ENCODE measurements at regions not wholly inside any gene's neighbourhood (a gene's known extent, or its start where the extent isn't known, plus 50 kb on each side); places are given as distances from the start of the nearest gene placed in this dataset.
"Not testable (repeated sequence)": the region's sequence is repeated elsewhere in the genome, so short reads cannot be mapped to it uniquely, and the experiment has no call there.

GRCh38 chr12:67046062-67046461, 223.1 kb upstream of the CAND1 start:
- no peak for DNase-seq

- DNase-seq = no peak
These were observed 221.5 kb upstream of the CAND1 start for GRCh38 chr12:67047634-67048033.

- no peak for DNase-seq
These were observed 220.8 kb upstream of the CAND1 start for GRCh38 chr12:67048371-67048770.

- not testable (repeated sequence) for DNase-seq
These were observed 220.0 kb upstream of the CAND1 start for GRCh38 chr12:67049199-67049598.

- peak; percentile 72 for DNase-seq
These were observed 216.2 kb upstream of the CAND1 start for GRCh38 chr12:67052981-67053380.

- DNase-seq = no peak
These were observed 212.8 kb upstream of the CAND1 start for GRCh38 chr12:67056329-67056728.

GRCh38 chr12:67057072-67057471, 212.1 kb upstream of the CAND1 start:
- no peak for DNase-seq

- no peak for DNase-seq
These were observed 207.0 kb upstream of the CAND1 start for GRCh38 chr12:67062193-67062592.

- no peak for DNase-seq
These were observed 201.5 kb upstream of the CAND1 start for GRCh38 chr12:67067453-67068203.

- no peak for DNase-seq
These were observed 200.9 kb upstream of the CAND1 start for GRCh38 chr12:67068204-67068731.

- DNase-seq = peak; percentile 50
These were observed 200.3 kb upstream of the CAND1 start for GRCh38 chr12:67068761-67069450.

- DNase-seq = peak; percentile 36
These were observed 199.5 kb upstream of the CAND1 start for GRCh38 chr12:67069451-67070306.

- no peak for DNase-seq
These were observed 198.9 kb upstream of the CAND1 start for GRCh38 chr12:67070307-67070600.

- no peak for DNase-seq
These were observed 198.6 kb upstream of the CAND1 start for GRCh38 chr12:67070604-67071003.

GRCh38 chr12:67072281-67072680, 196.9 kb upstream of the CAND1 start:
- not testable (repeated sequence) for DNase-seq

- DNase-seq = no peak
These were observed 195.8 kb upstream of the CAND1 start for GRCh38 chr12:67073336-67073735.

- no peak for DNase-seq
These were observed 195.1 kb upstream of the CAND1 start for GRCh38 chr12:67074072-67074471.

- DNase-seq = peak; percentile 46
These were observed 191.5 kb upstream of the CAND1 start for GRCh38 chr12:67077617-67078016.

GRCh38 chr12:67078957-67079356, 190.2 kb upstream of the CAND1 start:
- DNase-seq = no peak

GRCh38 chr12:67080637-67081036, 188.5 kb upstream of the CAND1 start:
- DNase-seq = no peak

- no peak for DNase-seq
These were observed 186.9 kb upstream of the CAND1 start for GRCh38 chr12:67082221-67082620.

GRCh38 chr12:67085699-67086098, 183.5 kb upstream of the CAND1 start:
- no peak for DNase-seq

GRCh38 chr12:67086116-67086515, 183.0 kb upstream of the CAND1 start:
- no peak for DNase-seq

All from fibroblast of skin of right biceps (primary cell).